ENCODE measurements at regions not wholly inside any gene's neighbourhood (a gene's known extent, or its start where the extent isn't known, plus 50 kb on each side); places are given as distances from the start of the nearest gene placed in this dataset.

- TF ChIP-seq CTCF (IDR thresholded peaks at IDR 0.05): no peak
- no peak for TF ChIP-seq POLR2A (IDR thresholded peaks at IDR 0.05)
- Histone ChIP-seq H3K27ac (peak overlapping the region in 1 of 2 donors; percentile 32), H3K4me1 (peaks cover 0 to 4% of the 10 kb centered on the region in 2 donors), H3K27me3 (no peaks in the 10 kb centered on the region), H3K36me3 (no peaks in the 10 kb centered on the region), H3K4me3 (no peak overlapping the region), H3K9me3 (no peaks in the 10 kb centered on the region)
- DNase-seq: no peak
- intact Hi-C loops (cut with DNase I; ENCODE audit: low total_unique reads): no loop called here
These were observed 90.1 kb downstream of the FAS start for GRCh38 chr10:89080660-89081059.

GRCh38 chr10:89079961-89080360 lies 89.4 kb downstream of the FAS start:
- DNase-seq: no peak
- Histone ChIP-seq H3K9me3 (no peaks in the 10 kb centered on the region), H3K4me3 (no peak overlapping the region), H3K27ac (peak overlapping the region in 1 of 2 donors; percentile 32), H3K27me3 (no peaks in the 10 kb centered on the region), H3K36me3 (no peaks in the 10 kb centered on the region), H3K4me1 (peaks cover 0 to 4% of the 10 kb centered on the region in 2 donors)
- no peak for TF ChIP-seq POLR2A (IDR thresholded peaks at IDR 0.05)
- TF ChIP-seq CTCF (IDR thresholded peaks at IDR 0.05): no peak
- intact Hi-C loops (cut with DNase I; ENCODE audit: low total_unique reads): no loop called here

GRCh38 chr10:89078724-89079672 lies 88.4 kb downstream of the FAS start:
- Histone ChIP-seq H3K4me1 (peaks cover 0 to 4% of the 10 kb centered on the region in 2 donors), H3K36me3 (no peaks in the 10 kb centered on the region), H3K9me3 (no peaks in the 10 kb centered on the region), H3K4me3 (no peak overlapping the region), H3K27me3 (no peaks in the 10 kb centered on the region), H3K27ac (peak overlapping the region in 1 of 2 donors; percentile 6)
- TF ChIP-seq CTCF (IDR thresholded peaks at IDR 0.05) (no peak), POLR2A (IDR thresholded peaks at IDR 0.05) (no peak)
- intact Hi-C loops (cut with DNase I; ENCODE audit: low total_unique reads): no loop called here
- DNase-seq: no peak

GRCh38 chr10:89076120-89076519 lies 85.5 kb downstream of the FAS start:
- no peak for TF ChIP-seq POLR2A (IDR thresholded peaks at IDR 0.05)
- no peak for TF ChIP-seq CTCF (IDR thresholded peaks at IDR 0.05)
- Histone ChIP-seq H3K9me3 (no peaks in the 10 kb centered on the region), H3K27ac (no peak overlapping the region), H3K27me3 (no peaks in the 10 kb centered on the region), H3K36me3 (no peaks in the 10 kb centered on the region), H3K4me1 (peaks cover 0 to 4% of the 10 kb centered on the region in 2 donors), H3K4me3 (no peak overlapping the region)
- intact Hi-C loops (cut with DNase I; ENCODE audit: low total_unique reads): no loop called here
- no peak for DNase-seq

- TF ChIP-seq POLR2A (IDR thresholded peaks at IDR 0.05) (no peak), CTCF (IDR thresholded peaks at IDR 0.05) (no peak)
- no peak for DNase-seq
- Histone ChIP-seq H3K4me1 (peaks cover 0 to 4% of the 10 kb centered on the region in 2 donors), H3K36me3 (no peaks in the 10 kb centered on the region), H3K9me3 (no peaks in the 10 kb centered on the region), H3K27ac (no peak overlapping the region), H3K4me3 (no peak overlapping the region), H3K27me3 (no peaks in the 10 kb centered on the region)
- intact Hi-C loops (cut with DNase I; ENCODE audit: low total_unique reads): no loop called here
These were observed 85.0 kb downstream of the FAS start for GRCh38 chr10:89075631-89076030.

Data from uterus (tissue), 3 donors.